ENCODE measurements at regions not wholly inside any gene's neighbourhood (a gene's known extent, or its start where the extent isn't known, plus 50 kb on each side); places are given as distances from the start of the nearest gene placed in this dataset.
"Not testable (repeated sequence)": the region's sequence is repeated elsewhere in the genome, so short reads cannot be mapped to it uniquely, and the experiment has no call there.

DNA sequence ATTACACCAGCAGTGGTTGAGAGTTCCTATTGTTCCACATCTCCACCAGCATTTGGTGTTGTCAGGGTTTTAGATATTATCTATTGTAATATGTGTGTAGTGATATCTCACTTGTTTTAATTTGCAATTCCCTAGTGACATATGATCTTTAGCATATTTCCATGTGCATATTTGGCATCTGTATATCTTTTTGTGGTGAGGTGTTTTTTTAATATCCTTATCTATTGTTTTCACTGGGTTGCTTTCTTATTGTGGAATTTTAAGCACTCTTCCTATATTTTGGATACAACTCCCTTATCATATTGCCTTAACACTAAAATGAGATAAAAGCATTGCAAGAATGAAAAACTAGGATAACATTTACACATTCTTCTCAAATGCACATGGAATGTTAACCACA, 453.9 kb upstream of the FSIP2 start:
- in situ Hi-C loops (cut with HindIII; ENCODE audit: low sequenced_read_pairs): no loop called here
- H3K4me3 ChIP-seq (ENCODE audit: low read depth, low read length): no peak overlapping the region
- DNase-seq (ENCODE audit: low read depth): no peak
- TF ChIP-seq, protein P1, sequence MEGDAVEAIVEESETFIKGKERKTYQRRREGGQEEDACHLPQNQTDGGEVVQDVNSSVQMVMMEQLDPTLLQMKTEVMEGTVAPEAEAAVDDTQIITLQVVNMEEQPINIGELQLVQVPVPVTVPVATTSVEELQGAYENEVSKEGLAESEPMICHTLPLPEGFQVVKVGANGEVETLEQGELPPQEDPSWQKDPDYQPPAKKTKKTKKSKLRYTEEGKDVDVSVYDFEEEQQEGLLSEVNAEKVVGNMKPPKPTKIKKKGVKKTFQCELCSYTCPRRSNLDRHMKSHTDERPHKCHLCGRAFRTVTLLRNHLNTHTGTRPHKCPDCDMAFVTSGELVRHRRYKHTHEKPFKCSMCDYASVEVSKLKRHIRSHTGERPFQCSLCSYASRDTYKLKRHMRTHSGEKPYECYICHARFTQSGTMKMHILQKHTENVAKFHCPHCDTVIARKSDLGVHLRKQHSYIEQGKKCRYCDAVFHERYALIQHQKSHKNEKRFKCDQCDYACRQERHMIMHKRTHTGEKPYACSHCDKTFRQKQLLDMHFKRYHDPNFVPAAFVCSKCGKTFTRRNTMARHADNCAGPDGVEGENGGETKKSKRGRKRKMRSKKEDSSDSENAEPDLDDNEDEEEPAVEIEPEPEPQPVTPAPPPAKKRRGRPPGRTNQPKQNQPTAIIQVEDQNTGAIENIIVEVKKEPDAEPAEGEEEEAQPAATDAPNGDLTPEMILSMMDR (IDR thresholded peaks at IDR 0.05; ENCODE audit: low read depth, low read length, missing control alignments): no peak

DNA sequence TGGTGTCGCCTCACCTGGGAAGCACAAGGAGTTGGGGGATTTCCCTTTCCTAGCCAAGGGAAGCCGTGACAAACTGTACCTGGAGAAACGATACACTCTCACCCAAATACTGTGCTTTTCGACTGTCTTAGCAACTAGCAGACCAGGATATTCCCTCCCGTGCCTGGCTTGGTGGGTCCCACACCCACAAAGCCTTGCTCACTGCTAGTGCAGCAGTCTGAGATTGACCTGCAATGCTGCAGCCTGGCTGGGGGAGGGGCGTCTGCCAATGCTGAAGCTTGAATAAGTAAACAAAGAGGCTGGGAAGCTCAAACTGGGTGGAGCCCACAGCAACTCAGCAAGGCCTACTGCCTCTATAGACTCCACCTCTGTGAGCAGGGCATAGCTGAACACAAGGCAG, 448.6 kb upstream of the FSIP2 start:
- in situ Hi-C loops (cut with HindIII; ENCODE audit: low sequenced_read_pairs); H3K4me3 ChIP-seq (ENCODE audit: low read depth, low read length); DNase-seq (ENCODE audit: low read depth): not testable (repeated sequence)

DNA sequence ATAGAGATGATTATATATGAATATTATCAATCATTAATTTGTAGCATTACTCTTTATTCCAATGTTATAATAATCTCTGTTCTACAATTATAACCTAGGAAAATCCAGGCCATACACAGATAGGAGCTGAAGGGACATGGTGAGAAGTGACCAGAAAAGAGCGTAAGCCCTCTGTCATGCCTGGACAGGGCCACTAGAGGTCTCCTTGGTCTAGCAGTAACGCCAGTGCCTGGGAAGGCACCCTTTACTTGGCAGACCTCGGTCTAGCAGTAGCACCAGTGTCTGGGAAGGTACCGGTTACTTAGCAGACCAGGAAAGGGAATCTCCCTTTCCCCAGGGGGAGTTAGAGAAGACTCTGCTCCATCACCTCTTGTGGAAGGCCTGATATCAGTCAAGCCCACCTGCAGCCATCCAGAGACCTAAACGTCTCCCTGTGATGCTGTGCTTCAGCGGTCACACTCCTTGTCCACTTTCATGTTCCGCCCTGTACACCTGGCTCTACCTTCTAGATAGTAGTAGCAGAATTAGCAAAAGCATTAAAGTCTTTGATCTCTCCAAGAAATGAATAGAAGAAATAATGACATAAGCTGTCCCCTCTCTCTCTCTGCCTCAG, 447.5 kb upstream of the FSIP2 start:
- in situ Hi-C loops (cut with HindIII; ENCODE audit: low sequenced_read_pairs): no loop called here
- TF ChIP-seq, protein P1 (IDR thresholded peaks at IDR 0.05; ENCODE audit: low read depth, low read length, missing control alignments): peak; percentile 83
- peak; percentile 29 for DNase-seq (ENCODE audit: low read depth)
- H3K4me3 ChIP-seq (ENCODE audit: low read depth, low read length): no peak overlapping the region

DNA sequence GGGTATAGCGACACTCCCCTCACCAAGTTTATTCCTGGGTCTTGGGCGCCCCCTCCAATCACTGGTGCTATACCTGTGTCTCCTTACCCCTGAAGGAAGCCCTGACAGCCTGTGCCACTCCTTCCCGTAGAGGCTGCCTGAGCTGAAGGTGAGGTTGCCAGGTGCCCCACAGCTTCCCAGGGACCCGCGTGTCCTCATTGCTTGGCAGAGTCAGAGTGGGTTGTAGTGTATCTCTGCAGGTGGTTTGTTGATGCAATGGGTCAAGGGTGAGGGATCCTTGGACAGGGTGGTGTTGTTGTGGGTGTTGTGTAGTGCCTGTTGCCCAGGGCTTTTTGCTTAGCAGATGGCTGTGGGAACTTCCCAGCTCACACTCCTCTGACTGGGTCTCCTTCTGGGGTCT, 438.7 kb upstream of the FSIP2 start:
- in situ Hi-C loops (cut with HindIII; ENCODE audit: low sequenced_read_pairs): no loop called here
- no peak overlapping the region for H3K4me3 ChIP-seq (ENCODE audit: low read depth, low read length)
- DNase-seq (ENCODE audit: low read depth): no peak
- TF ChIP-seq, protein P1 (IDR thresholded peaks at IDR 0.05; ENCODE audit: low read depth, low read length, missing control alignments): no peak

DNA sequence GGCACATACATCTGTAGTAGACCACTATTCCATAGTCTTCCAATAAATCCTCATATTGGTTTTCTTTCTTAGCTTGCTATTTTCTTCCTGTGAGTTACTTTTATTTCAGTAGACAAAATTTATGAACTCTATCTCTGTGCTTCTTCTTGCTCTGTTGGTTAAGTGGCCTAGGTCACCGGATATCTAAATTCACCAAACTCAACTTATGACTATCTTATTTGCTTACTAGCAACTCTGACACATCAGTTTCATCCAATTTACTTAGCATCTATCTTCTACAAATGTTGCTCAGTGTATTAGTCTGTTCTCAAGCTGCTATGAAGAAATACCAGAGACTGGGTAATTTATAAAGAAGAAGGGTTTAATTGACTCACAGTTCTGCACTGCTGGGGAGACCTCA, 432.5 kb upstream of the FSIP2 start:
- no peak for DNase-seq (ENCODE audit: low read depth)
- in situ Hi-C loops (cut with HindIII; ENCODE audit: low sequenced_read_pairs): no loop called here
- H3K4me3 ChIP-seq (ENCODE audit: low read depth, low read length): no peak overlapping the region
- TF ChIP-seq, protein P1 (IDR thresholded peaks at IDR 0.05; ENCODE audit: low read depth, low read length, missing control alignments): no peak

DNA sequence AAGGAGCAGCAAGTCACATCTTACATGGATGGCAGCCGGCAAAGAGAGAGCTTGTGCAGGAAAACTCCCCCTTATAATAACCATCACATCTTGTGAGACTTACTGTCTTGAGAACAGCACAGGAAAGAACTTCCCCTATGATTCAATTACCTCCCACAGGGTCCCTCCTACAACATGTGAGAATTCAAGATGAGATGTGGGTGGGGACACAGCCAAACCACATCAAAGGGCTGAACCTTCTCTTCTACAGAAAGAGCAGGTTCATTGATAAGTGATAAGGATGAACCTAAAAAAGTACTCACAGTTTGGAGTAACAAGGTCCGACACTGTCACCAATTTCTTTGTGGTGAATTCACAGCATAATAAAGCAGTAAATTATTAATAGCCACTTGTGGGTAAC, 422.2 kb upstream of the FSIP2 start:
- H3K4me3 ChIP-seq (ENCODE audit: low read depth, low read length): no peak overlapping the region
- in situ Hi-C loops (cut with HindIII; ENCODE audit: low sequenced_read_pairs): no loop called here
- DNase-seq (ENCODE audit: low read depth): no peak
- TF ChIP-seq, protein P1 (IDR thresholded peaks at IDR 0.05; ENCODE audit: low read depth, low read length, missing control alignments): no peak

DNA sequence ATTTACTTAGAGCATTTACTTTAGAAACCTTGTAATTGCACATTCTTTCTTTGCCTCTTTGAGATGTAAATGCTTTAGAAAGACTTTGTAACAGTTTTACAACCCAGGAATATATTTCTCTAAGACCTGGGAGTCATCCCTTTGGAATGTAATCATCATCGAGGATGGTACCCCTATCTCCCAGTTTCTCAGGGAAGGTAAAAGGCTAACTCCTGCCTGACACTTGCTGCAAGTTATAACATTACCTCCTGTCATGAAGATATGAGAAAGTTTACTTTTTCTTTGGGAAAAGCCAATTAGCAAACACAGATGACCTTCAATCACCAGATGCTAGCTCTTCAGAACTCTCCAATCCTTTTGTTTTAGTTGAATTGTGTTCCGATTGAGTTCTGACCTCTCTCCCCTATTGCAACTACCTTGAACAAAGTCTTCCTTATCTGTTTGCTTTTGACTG, 420.3 kb upstream of the FSIP2 start:
- in situ Hi-C loops (cut with HindIII; ENCODE audit: low sequenced_read_pairs): no loop called here
- TF ChIP-seq, protein P1 (IDR thresholded peaks at IDR 0.05; ENCODE audit: low read depth, low read length, missing control alignments): no peak
- DNase-seq (ENCODE audit: low read depth): no peak
- H3K4me3 ChIP-seq (ENCODE audit: low read depth, low read length): no peak overlapping the region

Data from astrocyte of the cerebellum (primary cell).